K562 (cell line): ENCODE measurements at regions not wholly inside any gene's neighbourhood (a gene's known extent, or its start where the extent isn't known, plus 50 kb on each side); places are given as distances from the start of the nearest gene placed in this dataset.

Experiments used
- ATAC-seq: fragments of 200-7000 bp; cut with Tn5 transposase; 3 replicates; pipeline ENCODE4 v1.9.1; 2020; ENCODE audit warnings: moderate library complexity
- BruUV-seq: library from RNA; stranded (reverse); fragments of 400-500 nt; replicated peaks from 2 replicates; lab custom pipeline; 2021; lab: Mats Ljungman, UMichigan
- CTCF ChIA-PET: fragments of 300-600 bp; formaldehyde crosslinking; extraction: SDS; loops from one replicate; lab custom pipeline; 2021; ENCODE audit warnings: low intra/inter-chr PET ratio; lab: Yijun Ruan, JAX
- POLR2A ChIA-PET: fragments of 300-600, 350-650 bp; sonication (Branson Sonifier 250); formaldehyde crosslinking; extraction: SDS; loops from one replicate; lab custom pipeline; 2021; ENCODE audit warnings: antibody characterized with exemption, inconsistent platforms; lab: Yijun Ruan, JAX
- DNase-seq, 4 experiments: peaks; one replicate each; pipeline versions ENCODE4 v3.0.0 to v3.0.0-alpha.2; 2011 to 2018; ENCODE audit warnings: low spot score in 3 of 4, mixed read lengths in 3 of 4; ENCODE audit errors: extremely low read depth in 1 of 4
- FAIRE-seq: peaks from 2 replicates; lab custom pipeline; 2011; peaks lifted over from hg19 to GRCh38; lab: Jason Lieb, UNC
- H2AFZ ChIP-seq: 2 replicates; pipeline ENCODE4 v1.6.0; 2011; ENCODE audit warnings: low read depth, low read length, control low read depth, inconsistent platforms
- H3K27ac ChIP-seq: fragments of 200-600 bp; 3 replicates; pipeline ENCODE4 v1.8.0; 2011; ENCODE audit warnings: low read depth, mild to moderate bottlenecking, control low read depth, inconsistent platforms, low read length, moderate library complexity, mixed read lengths; ENCODE audit errors: extremely low read depth
- H3K27me3 ChIP-seq, 2 experiments: fragments of 300-600 bp in 1 of 2; 2 replicates in 1 of 2; 3 replicates in 1 of 2; pipeline versions ENCODE4 v1.6.0 to v1.8.0; 2011; ENCODE audit warnings: inconsistent platforms in 2 of 2, low read length in 2 of 2, mild to moderate bottlenecking in 1 of 2, mixed read lengths in 1 of 2, moderate library complexity in 1 of 2; ENCODE audit not compliant: control insufficient read depth in 2 of 2, insufficient read depth in 2 of 2
- H3K36me3 ChIP-seq: fragments of 300-600 bp; 3 replicates; pipeline ENCODE4 v1.8.0; 2011; ENCODE audit warnings: mild to moderate bottlenecking, low read length, inconsistent platforms; ENCODE audit not compliant: control insufficient read depth, insufficient read depth
- H3K4me1 ChIP-seq, 2 experiments: fragments of 200-600 bp in 1 of 2; replicated peaks in 1 of 2; 2 replicates in 1 of 2; 3 replicates in 1 of 2; pipeline versions ENCODE4 v1.5.1 to v1.8.0; 2011; ENCODE audit warnings: inconsistent platforms in 2 of 2, low read length in 2 of 2, mild to moderate bottlenecking in 1 of 2, mixed read lengths in 1 of 2, moderate library complexity in 1 of 2; ENCODE audit not compliant: control insufficient read depth in 2 of 2, insufficient read depth in 2 of 2
- H3K4me2 ChIP-seq: 2 replicates; pipeline ENCODE4 v1.6.1; 2011; ENCODE audit warnings: low read length, control low read depth, inconsistent platforms, mixed read lengths; ENCODE audit not compliant: insufficient read depth
- H3K4me3 ChIP-seq: fragments of 200-600 bp; sonication (generic), shearing (Covaris generic); 2 replicates; pipeline ENCODE4 v1.5.1; 2016; ENCODE audit warnings: control low read depth, inconsistent platforms
- H3K79me2 ChIP-seq: fragments of 200-600 bp; 3 replicates; pipeline ENCODE4 v1.8.0; 2011; ENCODE audit warnings: low read length, inconsistent platforms; ENCODE audit not compliant: control insufficient read depth, insufficient read depth
- H3K9ac ChIP-seq, 2 experiments: 2 replicates each; pipeline versions ENCODE4 v1.6.0 to v1.6.1; 2011; ENCODE audit warnings: low read depth in 2 of 2, low read length in 2 of 2, control low read depth in 1 of 2, inconsistent platforms in 1 of 2, mild to moderate bottlenecking in 1 of 2, mixed read lengths in 1 of 2; ENCODE audit not compliant: insufficient read depth in 1 of 2
- H3K9me1 ChIP-seq: one replicate; pipeline ENCODE4 v1.6.0; 2011; ENCODE audit warnings: inconsistent platforms, mild to moderate bottlenecking, low read length, moderate library complexity; ENCODE audit not compliant: control insufficient read depth, insufficient read depth
- H3K9me3 ChIP-seq: replicated peaks from 2 replicates; pipeline ENCODE4 v1.5.1; 2011; ENCODE audit warnings: low read depth, low read length, inconsistent platforms; ENCODE audit not compliant: control insufficient read depth, insufficient read depth
- H4K20me1 ChIP-seq: replicated peaks from 2 replicates; pipeline ENCODE4 v1.6.1; 2011; ENCODE audit warnings: low read length, inconsistent platforms, mixed read lengths; ENCODE audit not compliant: control insufficient read depth, insufficient read depth
- CHCHD3 ChIP-seq: fragments of 250-450 bp; sonication (Bioruptor Pico); IDR thresholded peaks from 2 replicates; pipeline ENCODE4 v2.1.2; 2022; ENCODE audit warnings: mild to moderate bottlenecking
- FIP1L1 ChIP-seq: fragments of 200-400 bp; formaldehyde crosslinking; IDR thresholded peaks from 2 replicates; pipeline ENCODE4 v1.6.1; 2018; ENCODE audit warnings: mild to moderate bottlenecking, low read depth, low read length; ENCODE audit not compliant: poor library complexity, severe bottlenecking
- GATAD2B ChIP-seq: fragments of 450-650 bp; IDR thresholded peaks from 2 replicates; pipeline ENCODE4 v1.6.1; 2017; ENCODE audit warnings: mild to moderate bottlenecking, borderline replicate concordance
- MEIS2 ChIP-seq: fragments of 450-650 bp; IDR thresholded peaks from 2 replicates; pipeline ENCODE4 v1.6.1; 2014; ENCODE audit warnings: mild to moderate bottlenecking; ENCODE audit not compliant: partially characterized antibody
- NRF1 ChIP-seq, 2 experiments: fragments of 450-650 bp; IDR thresholded peaks in 1 of 2; conservative IDR thresholded peaks in 1 of 2; 2 replicates each; pipeline ENCODE4 v1.6.1; 2014; ENCODE audit warnings: mild to moderate bottlenecking in 2 of 2
- ZNF197 ChIP-seq: fragments of 200-800 bp; sonication (Bioruptor generic); IDR thresholded peaks from 2 replicates; pipeline ENCODE4 v1.6.1; 2016; ENCODE audit warnings: low read depth, missing genetic modification characterization, missing compliant biosample characterization
- ZNF785 ChIP-seq: fragments of 250-450 bp; sonication (Bioruptor Pico); IDR thresholded peaks from 2 replicates; pipeline ENCODE4 v1.4.0; 2020; ENCODE audit warnings: mild to moderate bottlenecking
- WGBS: fragments of 100-300 bp; shearing (Covaris generic); methylation state at CpG from one replicate; pipeline ENCODE4 v1.1.6; 2016; ENCODE audit warnings: low coverage, mixed read lengths; ENCODE audit not compliant: insufficient coverage; ENCODE audit errors: missing lambda C conversion rate; 5-methylcytosine and 5-hydroxymethylcytosine counted together
- in situ Hi-C: fragments of 300-500 bp; cut with MboI; formaldehyde crosslinking; loops from 4 replicates; pipeline ENCODE4 v1.15.0; 2018; ENCODE audit warnings: inconsistent platforms, mixed read lengths
- intact Hi-C: fragments of 100-400 bp; cut with micrococcal nuclease; formaldehyde crosslinking; loops from 2 replicates; pipeline ENCODE4 v1.14.2; 2022

DNA sequence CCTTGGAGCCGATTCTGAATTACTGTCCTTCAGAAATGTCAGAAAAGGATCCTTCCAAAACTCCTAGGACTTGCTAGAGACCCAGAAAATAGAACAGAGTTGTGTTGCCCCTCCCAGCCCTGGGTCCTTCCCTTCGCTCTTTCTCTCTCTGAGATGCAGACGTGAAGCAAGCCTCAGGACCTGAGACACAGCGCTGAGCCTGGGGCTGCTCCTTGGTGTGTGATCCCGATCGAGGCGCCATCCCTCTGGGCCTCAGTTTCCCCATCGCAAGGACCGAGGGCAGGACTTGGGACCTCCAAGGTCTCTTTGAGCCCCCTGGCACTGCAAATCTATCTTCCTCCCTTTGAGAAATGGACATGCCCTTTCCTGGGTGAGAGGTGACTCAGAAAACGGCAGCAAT lies 533.5 kb downstream of the TBC1D22A start (continued):
- TF ChIP-seq MEIS2 (no peak), ZNF197 (CRISPR knock-in tag) (no peak), GATAD2B (no peak), ZNF785 (CRISPR knock-in tag) (no peak)

DNA sequence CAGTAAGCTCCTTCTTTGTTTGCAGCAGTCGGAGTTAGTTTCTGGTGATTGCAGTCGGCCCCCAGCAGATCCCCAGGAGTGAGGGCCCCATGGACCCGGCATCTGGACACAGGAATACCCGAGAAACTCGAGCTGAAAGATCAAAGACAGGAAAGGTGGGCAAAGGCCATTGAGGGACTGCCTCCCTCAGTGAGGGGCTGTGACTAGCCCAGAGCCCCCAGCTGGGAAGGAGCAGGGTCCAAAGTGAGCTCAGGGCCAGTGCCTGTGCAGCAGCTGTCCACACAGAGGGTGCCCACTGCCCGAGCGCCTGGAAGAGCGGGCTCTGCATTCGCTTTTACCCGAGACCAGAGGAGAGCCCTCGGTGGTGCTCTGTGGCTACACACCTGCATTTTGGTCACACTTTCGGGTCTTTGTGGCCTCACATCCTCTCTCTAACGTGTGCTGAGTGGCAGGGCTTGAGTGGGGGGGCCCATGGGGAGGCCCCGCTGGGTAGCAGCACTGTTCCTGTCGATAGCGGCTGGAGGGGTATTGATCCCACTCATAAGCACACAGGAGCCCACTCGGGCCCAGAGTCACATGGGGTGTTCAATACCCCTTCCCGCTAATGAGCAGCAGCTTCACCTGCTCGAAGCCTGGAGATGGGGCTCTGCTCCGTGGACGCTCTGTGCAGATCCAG lies 532.9 kb downstream of the TBC1D22A start:
- H3K4me1 ChIP-seq, result no peaks in the 10 kb centered on the region
- TF ChIP-seq CHCHD3 (CRISPR knock-in tag) (no peak), FIP1L1 (no peak), NRF1 (conservative IDR thresholded peaks at IDR 0.05 in 1 of 2, IDR thresholded peaks at IDR 0.05 in 1 of 2) (no peak)
- TF ChIP-seq, all 486 proteins: peak for 0
- Histone ChIP-seq H3K27ac (no peak overlapping the region), H3K9me1 (no peaks in the 10 kb centered on the region), H3K9ac (no peak overlapping the region), H3K79me2 (no peaks in the 10 kb centered on the region), H2AFZ (no peak overlapping the region), H3K4me2 (no peak overlapping the region), H3K4me3 (no peak overlapping the region), H3K9me3 (no peaks in the 10 kb centered on the region), H3K27me3 (peaks cover 6 to 72% of the 10 kb centered on the region in 2 experiments), H3K36me3 (no peaks in the 10 kb centered on the region), H4K20me1 (no peaks in the 10 kb centered on the region; the same call in 1 of the 2 replicates)
- intact Hi-C loops, result no loop called here
- in situ Hi-C loops, result no loop called here
- DNase-seq (no peak), FAIRE-seq (no peak), ATAC-seq (no peak)
- WGBS, result under 1% methylated on average over 16 of the region's 21 CpGs
- ChIA-PET CTCF (no interaction called here), POLR2A (no interaction called here)
- BruUV-seq, result no TSS peak
